Mesodermal cell (in vitro differentiated cells): ENCODE measurements at regions not wholly inside any gene's neighbourhood (a gene's known extent, or its start where the extent isn't known, plus 50 kb on each side); places are given as distances from the start of the nearest gene placed in this dataset.

Experiments
- H3K27ac ChIP-seq: 2 replicates; pipeline ENCODE4 v1.7.0; 2013; ENCODE audit warnings: mild to moderate bottlenecking, low read depth, low read length, moderate library complexity; ENCODE audit not compliant: severe bottlenecking
- H3K36me3 ChIP-seq: 2 replicates; pipeline ENCODE4 v1.7.1; 2013; ENCODE audit warnings: mild to moderate bottlenecking, low read length, moderate library complexity; ENCODE audit not compliant: control insufficient read depth, insufficient read depth
- H3K4me1 ChIP-seq: one replicate; pipeline ENCODE4 v1.7.1; 2013; ENCODE audit warnings: mild to moderate bottlenecking, low read length; ENCODE audit not compliant: insufficient read depth, control insufficient read depth, poor library complexity, severe bottlenecking
- H3K4me3 ChIP-seq: 2 replicates; pipeline ENCODE4 v1.7.0; 2013; ENCODE audit warnings: low read length, control low read depth, mild to moderate bottlenecking; ENCODE audit not compliant: insufficient read depth, poor library complexity, severe bottlenecking; ENCODE audit errors: extremely low read depth
- H3K9me3 ChIP-seq: 2 replicates; pipeline ENCODE4 v1.7.1; 2013; ENCODE audit warnings: mild to moderate bottlenecking, low read length, moderate library complexity; ENCODE audit not compliant: control insufficient read depth
- WGBS, 2 experiments: methylation state at CpG; one replicate each; pipeline ENCODE4 v1.1.5; 2013; ENCODE audit warnings: missing lambda C conversion rate in 2 of 2; ENCODE audit not compliant: insufficient coverage in 2 of 2; 5-methylcytosine and 5-hydroxymethylcytosine counted together

GRCh38 chr3:1026395-1026794 lies 66.4 kb upstream of the CNTN6 start:
- H3K4me3 ChIP-seq, result no peak overlapping the region
- no peaks in the 10 kb centered on the region for H3K9me3 ChIP-seq
- H3K4me1 ChIP-seq, result no peaks in the 10 kb centered on the region
- WGBS, 2 experiments, result no CpG with 5 or more reads among the region's 2 CpGs
- no peak overlapping the region for H3K27ac ChIP-seq
- H3K36me3 ChIP-seq, result no peaks in the 10 kb centered on the region

GRCh38 chr3:1036207-1036826 lies 56.5 kb upstream of the CNTN6 start:
- Histone ChIP-seq H3K9me3 (peaks cover 13% of the 10 kb centered on the region), H3K4me3 (no peak overlapping the region), H3K27ac (no peak overlapping the region), H3K36me3 (no peaks in the 10 kb centered on the region), H3K4me1 (no peaks in the 10 kb centered on the region)
- WGBS, 2 experiments, result 85 to 92% methylated on average over 2 of the region's 4 CpGs

- WGBS, 2 experiments, result 83 to 100% methylated on average over 2 of the region's 5 CpGs
- no peaks in the 10 kb centered on the region for H3K36me3 ChIP-seq
- peaks cover 9% of the 10 kb centered on the region for H3K9me3 ChIP-seq
- no peak overlapping the region for H3K4me3 ChIP-seq
- no peak overlapping the region for H3K27ac ChIP-seq
- no peaks in the 10 kb centered on the region for H3K4me1 ChIP-seq
These were observed 55.2 kb upstream of the CNTN6 start for GRCh38 chr3:1037631-1038030.
